Fibroblast of mammary gland (primary cell): ENCODE measurements at regions not wholly inside any gene's neighbourhood (a gene's known extent, or its start where the extent isn't known, plus 50 kb on each side); places are given as distances from the start of the nearest gene placed in this dataset.

Experiments
- DNase-seq: peaks from one replicate; pipeline ENCODE4 v3.0.0-alpha.2; 2010; ENCODE audit warnings: low read depth
- H3K4me3 ChIP-seq: 2 replicates; pipeline ENCODE4 v1.5.1; 2011; ENCODE audit warnings: low read depth, mild to moderate bottlenecking, low read length, moderate library complexity; ENCODE audit not compliant: control insufficient read depth
- TF ChIP-seq, protein P1 (sequence below): conservative IDR thresholded peaks from 2 replicates; pipeline ENCODE4 v1.5.1; 2011; ENCODE audit warnings: low read depth, low read length, inconsistent platforms; ENCODE audit not compliant: control insufficient read depth, insufficient read depth

DNA sequence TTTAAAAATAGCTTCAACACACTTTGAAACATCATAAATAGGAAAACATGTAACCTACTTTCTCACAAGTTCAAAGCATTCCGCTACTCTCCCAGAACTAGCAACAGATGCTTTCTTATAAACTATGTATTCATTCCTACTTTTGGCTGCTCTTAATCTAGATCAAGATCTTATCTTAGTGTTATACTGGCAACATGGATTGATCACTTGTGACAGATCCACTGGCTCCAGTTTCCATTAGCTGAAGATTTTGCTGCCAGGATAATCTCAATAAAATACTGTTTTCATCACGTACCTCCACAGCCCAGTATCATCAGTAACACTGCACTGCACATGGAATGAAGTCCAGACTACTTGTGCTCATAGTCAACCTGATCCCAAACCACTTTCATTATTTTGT is 491.7 kb upstream of the AGTR1 start:
- no peak overlapping the region for H3K4me3 ChIP-seq
- TF ChIP-seq, protein P1, sequence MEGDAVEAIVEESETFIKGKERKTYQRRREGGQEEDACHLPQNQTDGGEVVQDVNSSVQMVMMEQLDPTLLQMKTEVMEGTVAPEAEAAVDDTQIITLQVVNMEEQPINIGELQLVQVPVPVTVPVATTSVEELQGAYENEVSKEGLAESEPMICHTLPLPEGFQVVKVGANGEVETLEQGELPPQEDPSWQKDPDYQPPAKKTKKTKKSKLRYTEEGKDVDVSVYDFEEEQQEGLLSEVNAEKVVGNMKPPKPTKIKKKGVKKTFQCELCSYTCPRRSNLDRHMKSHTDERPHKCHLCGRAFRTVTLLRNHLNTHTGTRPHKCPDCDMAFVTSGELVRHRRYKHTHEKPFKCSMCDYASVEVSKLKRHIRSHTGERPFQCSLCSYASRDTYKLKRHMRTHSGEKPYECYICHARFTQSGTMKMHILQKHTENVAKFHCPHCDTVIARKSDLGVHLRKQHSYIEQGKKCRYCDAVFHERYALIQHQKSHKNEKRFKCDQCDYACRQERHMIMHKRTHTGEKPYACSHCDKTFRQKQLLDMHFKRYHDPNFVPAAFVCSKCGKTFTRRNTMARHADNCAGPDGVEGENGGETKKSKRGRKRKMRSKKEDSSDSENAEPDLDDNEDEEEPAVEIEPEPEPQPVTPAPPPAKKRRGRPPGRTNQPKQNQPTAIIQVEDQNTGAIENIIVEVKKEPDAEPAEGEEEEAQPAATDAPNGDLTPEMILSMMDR: no peak
- no peak for DNase-seq

DNA sequence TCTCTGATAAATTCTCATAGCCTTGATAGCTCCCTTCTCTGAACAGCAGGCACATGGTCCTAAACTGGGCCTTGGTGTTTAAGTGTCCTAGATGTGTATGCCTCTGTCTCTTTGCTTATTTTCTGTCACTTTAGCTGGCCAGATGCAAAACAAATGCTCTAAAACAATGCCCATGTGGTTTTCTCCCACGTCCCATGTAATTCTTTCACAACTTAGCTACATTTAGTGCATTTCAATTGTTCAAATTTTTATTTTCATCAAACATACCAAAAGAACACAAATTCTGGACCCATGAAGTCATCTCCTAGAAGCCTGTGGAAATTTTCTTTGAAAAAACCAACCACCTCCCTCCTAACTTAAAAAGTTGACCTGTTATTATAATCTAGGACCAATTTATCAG is 491.3 kb upstream of the AGTR1 start:
- H3K4me3 ChIP-seq: no peak overlapping the region
- no peak for DNase-seq
- TF ChIP-seq, protein P1: no peak

DNA sequence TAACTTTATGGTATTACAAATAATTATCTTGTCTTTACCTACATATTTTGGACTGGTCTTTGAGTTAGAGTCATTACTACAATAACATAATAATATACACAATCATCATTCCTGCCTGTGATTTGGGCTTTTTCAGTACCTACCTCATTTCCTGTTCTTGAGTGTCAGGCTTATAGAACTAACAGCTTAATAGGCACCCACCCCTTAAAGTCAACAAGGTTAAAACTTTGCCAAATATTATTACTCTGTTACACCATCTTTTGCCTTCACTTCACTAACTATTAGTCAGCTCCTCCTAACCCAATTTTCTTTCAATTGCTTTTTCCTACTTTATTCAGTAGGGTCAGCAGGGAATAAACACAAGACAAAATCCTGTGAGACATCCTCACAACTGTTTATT is 488.7 kb upstream of the AGTR1 start:
- H3K4me3 ChIP-seq: no peak overlapping the region
- DNase-seq: no peak
- TF ChIP-seq, protein P1: no peak

DNA sequence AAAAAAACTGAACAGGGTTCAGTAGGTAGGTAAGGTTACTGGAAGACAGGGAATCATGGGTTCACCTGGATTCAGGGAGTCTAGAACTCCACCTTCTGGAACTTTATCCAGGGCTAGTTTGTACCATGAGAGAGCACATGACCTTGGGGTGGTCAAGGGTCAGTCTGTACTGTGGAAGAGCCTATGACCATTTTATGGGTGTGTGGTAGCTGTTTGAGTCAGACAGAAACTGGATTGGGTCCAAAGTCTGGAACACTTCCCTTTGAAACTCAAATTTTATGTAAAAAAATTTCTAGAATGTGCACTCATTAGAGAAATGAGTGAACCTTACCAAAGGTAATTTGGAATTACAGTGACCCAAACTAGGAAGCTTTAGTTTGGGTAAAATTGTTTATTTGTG is 486.0 kb upstream of the AGTR1 start:
- DNase-seq: peak; percentile 65
- H3K4me3 ChIP-seq: no peak overlapping the region
- TF ChIP-seq, protein P1: no peak

DNA sequence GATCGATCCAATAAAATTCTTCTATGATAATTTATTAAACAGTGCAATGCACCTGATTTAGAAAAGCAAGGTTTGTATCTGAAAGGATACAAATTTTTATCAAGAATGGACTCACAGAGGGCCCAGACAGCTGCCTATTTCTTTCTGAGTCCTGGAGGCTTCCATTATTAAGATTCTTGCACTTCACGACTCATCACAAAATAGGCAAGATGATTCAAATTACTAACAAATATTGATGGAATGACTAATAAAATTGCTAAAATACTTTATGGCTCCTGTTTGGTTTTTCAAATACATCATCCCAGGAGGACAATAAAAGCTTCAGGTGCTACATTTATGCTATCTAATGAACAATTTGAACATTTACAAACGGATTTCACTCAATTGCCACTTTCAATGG is 483.0 kb upstream of the AGTR1 start:
- TF ChIP-seq, protein P1: no peak
- no peak for DNase-seq
- H3K4me3 ChIP-seq: no peak overlapping the region

DNA sequence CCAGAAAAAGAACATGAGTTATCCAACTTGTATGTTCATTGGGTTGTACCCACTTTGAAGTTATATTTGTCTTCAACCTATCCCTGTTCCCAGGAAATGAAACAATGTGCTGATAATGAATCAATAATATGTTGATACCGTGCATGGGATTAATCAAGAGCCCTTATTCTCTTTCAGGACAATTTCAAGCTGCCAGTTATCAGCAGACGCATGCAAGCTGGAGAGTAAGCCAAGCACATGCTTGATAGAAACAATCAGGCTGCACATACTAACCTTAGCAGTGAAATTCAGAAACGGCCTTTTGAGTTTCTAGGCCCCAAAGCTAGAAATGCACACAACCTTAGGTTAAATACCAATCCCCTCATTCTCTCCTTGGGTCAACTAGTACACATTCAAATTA is 480.4 kb upstream of the AGTR1 start:
- no peak for DNase-seq
- no peak overlapping the region for H3K4me3 ChIP-seq
- TF ChIP-seq, protein P1: no peak

DNA sequence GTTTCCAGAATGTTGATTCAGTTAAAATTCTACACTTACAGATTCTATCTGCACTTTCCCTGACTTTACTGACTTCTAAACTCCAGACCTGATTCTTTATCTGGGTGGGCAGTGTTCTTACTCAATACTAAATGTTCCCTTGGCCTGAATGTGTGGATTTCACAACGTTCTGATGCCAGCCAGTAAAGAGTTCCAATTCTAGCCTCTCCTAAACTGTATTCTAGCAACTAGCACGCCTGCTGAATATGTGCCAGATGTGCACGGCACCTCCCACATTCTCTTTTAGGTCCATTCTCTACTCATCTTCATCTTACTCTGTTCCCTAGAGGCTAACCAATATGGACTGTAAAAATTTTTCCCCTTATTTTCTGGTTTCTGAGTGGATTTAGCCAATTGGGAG is 479.5 kb upstream of the AGTR1 start:
- TF ChIP-seq, protein P1: no peak
- DNase-seq: peak; percentile 12
- no peak overlapping the region for H3K4me3 ChIP-seq
